ENCODE measurements at regions not wholly inside any gene's neighbourhood (a gene's known extent, or its start where the extent isn't known, plus 50 kb on each side); places are given as distances from the start of the nearest gene placed in this dataset.

- no peak for TF ChIP-seq POLR2A (IDR thresholded peaks at IDR 0.05; ENCODE audit: borderline replicate concordance, extremely low read depth, insufficient read depth, insufficient read length)
- TF ChIP-seq YY1 (IDR thresholded peaks at IDR 0.05; ENCODE audit: extremely low read depth, insufficient replicate concordance, low read depth, low read length), result no peak
- no peak for TF ChIP-seq EZH2 (IDR thresholded peaks at IDR 0.05)
- TF ChIP-seq EGR1 (IDR thresholded peaks at IDR 0.05; ENCODE audit: low read depth), result no peak
- no peak for TF ChIP-seq MAX (IDR thresholded peaks at IDR 0.05)
- TF ChIP-seq CTCF (IDR thresholded peaks at IDR 0.05 in 2 of 3, conservative IDR thresholded peaks at IDR 0.05 in 1 of 3; ENCODE audit: borderline replicate concordance in 1 of 3, insufficient read depth in 1 of 3, low read depth in 2 of 3, low read length in 2 of 3), result no peak
- TF ChIP-seq ZBTB33 (IDR thresholded peaks at IDR 0.05; ENCODE audit: extremely low read depth, insufficient replicate concordance, low read length), result no peak
- TF ChIP-seq ATF3 (IDR thresholded peaks at IDR 0.05), result no peak
These were observed 88.6 kb downstream of the FGF9 start for GRCh38 chr13:21759463-21759862.

Measured in HCT116 (cell line).